Mucosa of descending colon (tissue), 3 donors: ENCODE measurements at regions not wholly inside any gene's neighbourhood (a gene's known extent, or its start where the extent isn't known, plus 50 kb on each side); places are given as distances from the start of the nearest gene placed in this dataset.

Experiments used
- ATAC-seq: fragments of 200-7000 bp; cut with Tn5 transposase; one replicate; pipeline ENCODE4 v1.9.1; 2020; ENCODE audit warnings: mild to moderate bottlenecking, moderate library complexity
- DNase-seq, 3 donors: peaks; one replicate each; pipeline ENCODE4 v3.0.0-alpha.2; 2020
- H3K36me3 ChIP-seq: fragments of 200-600 bp; one replicate; pipeline ENCODE4 v1.8.0; 2021; ENCODE audit warnings: low read depth, mild to moderate bottlenecking
- H3K4me1 ChIP-seq: fragments of 200-600 bp; one replicate; pipeline ENCODE4 v1.8.0; 2021; ENCODE audit warnings: low read depth, mild to moderate bottlenecking
- H3K4me3 ChIP-seq: fragments of 200-600 bp; one replicate; pipeline ENCODE4 v1.8.0; 2021; ENCODE audit warnings: mild to moderate bottlenecking
- H3K9me3 ChIP-seq: fragments of 200-600 bp; one replicate; pipeline ENCODE4 v1.8.0; 2021; ENCODE audit warnings: mild to moderate bottlenecking
- intact Hi-C, 2 donors: fragments of 100-400 bp; cut with DNase I in 1 of 2; cut with micrococcal nuclease in 1 of 2; formaldehyde crosslinking; loops; one replicate each; pipeline versions ENCODE4 v1.11.0 to v1.11.1; 2022; cut with DNase I, micrococcal nuclease
- TF ChIP-seq, protein P1 (sequence below): fragments of 200-600 bp; IDR thresholded peaks from one replicate; pipeline ENCODE4 v1.8.0; 2022; ENCODE audit warnings: antibody characterized with exemption, mild to moderate bottlenecking
- donor health status: DM: no; HTN: no; CAD: no; lungs with moderate emphysema.
- donor health status: DM: no; HTN: no; CAD: no.
- donor health status: DM: no; HTN: yes; CAD: no.

DNA sequence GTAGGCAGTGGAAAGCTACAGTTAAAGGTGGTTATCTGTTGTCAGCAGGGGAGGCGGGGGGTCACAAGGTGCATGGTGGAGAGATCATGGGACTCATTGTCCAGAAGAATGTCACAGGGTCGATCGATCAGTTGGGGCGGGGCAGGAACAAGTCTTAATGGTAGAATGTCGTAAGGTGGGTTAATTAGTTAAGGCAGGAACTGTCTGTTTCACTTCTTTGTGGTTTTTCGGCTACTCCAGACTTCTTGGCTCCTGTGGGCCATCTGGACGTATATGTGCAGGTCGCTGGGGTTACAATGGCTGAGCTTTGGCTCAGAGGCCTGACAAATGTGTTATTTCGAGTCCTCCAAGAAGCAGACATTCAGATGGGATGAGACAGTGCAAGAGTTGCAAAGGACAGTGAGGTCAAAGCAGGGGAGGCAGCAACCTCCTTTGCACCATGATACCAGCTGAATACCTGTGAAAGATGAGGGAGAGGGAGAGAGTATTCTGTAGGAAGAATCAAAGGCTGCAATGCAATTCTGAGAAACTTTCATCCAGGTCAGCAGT, 246.9 kb upstream of the TMEM132C start:
- intact Hi-C loops, result no loop called here
- TF ChIP-seq, protein P1, sequence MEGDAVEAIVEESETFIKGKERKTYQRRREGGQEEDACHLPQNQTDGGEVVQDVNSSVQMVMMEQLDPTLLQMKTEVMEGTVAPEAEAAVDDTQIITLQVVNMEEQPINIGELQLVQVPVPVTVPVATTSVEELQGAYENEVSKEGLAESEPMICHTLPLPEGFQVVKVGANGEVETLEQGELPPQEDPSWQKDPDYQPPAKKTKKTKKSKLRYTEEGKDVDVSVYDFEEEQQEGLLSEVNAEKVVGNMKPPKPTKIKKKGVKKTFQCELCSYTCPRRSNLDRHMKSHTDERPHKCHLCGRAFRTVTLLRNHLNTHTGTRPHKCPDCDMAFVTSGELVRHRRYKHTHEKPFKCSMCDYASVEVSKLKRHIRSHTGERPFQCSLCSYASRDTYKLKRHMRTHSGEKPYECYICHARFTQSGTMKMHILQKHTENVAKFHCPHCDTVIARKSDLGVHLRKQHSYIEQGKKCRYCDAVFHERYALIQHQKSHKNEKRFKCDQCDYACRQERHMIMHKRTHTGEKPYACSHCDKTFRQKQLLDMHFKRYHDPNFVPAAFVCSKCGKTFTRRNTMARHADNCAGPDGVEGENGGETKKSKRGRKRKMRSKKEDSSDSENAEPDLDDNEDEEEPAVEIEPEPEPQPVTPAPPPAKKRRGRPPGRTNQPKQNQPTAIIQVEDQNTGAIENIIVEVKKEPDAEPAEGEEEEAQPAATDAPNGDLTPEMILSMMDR, result no peak
- DNase-seq, result no peak
- Histone ChIP-seq H3K36me3 (no peaks in the 10 kb centered on the region), H3K4me1 (peaks cover 7% of the 10 kb centered on the region), H3K9me3 (no peaks in the 10 kb centered on the region), H3K4me3 (no peak overlapping the region)
- no peak for ATAC-seq

DNA sequence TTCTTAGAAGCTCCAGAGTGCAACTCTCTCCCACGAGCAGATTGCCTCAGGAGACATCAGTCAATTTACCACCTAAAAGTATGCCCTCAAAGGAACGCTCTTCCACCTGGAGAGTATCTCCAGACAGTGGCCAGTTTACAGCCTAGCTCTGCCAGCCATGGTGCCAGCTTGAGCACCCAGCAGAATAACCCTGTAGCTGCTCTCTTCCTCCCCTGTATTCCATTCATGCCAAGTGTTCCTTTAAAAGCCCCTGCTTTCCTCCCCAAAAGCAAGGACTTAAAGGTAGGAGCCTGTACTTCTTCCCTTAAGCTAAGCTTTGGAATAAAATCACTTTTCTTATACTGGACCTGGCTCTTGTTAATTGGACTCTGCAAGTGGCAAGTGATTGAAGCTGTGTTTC, 245.4 kb upstream of the TMEM132C start:
- intact Hi-C loops, result no loop called here
- no peaks in the 10 kb centered on the region for H3K9me3 ChIP-seq
- ATAC-seq (no peak), DNase-seq (no peak)
- H3K4me3 ChIP-seq, result no peak overlapping the region
- H3K4me1 ChIP-seq, result no peaks in the 10 kb centered on the region
- TF ChIP-seq, protein P1, result no peak
- no peaks in the 10 kb centered on the region for H3K36me3 ChIP-seq

DNA sequence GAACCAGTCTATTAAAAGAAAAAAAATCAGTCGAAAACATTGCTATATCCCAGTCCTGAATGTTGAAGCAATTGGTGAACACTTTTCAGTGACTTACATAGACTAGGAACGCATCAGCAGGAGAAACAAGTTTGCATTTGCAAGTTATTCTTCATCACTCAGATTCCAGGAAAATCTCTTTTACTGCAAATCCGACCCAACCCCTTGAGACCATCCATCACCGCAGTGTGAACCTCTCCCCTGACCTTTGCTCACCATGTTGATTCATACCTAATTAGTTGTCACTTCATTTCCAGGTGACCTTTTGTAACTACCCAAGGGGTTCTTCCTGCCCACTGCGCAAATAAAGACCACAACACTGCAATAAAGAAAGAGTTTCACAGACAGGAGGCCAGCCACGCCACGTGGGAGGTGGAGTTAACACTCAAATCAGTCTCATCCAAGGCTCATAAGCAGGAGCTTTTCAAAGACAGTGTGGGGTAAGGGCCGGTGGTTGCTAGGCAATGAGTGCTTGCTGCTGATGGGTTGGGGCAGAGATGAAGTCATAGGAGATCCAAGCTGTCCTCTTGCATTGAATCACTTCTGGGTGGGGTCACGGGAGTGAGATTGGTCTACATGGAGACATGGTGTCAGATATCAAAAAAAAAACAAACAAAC, 241.3 kb upstream of the TMEM132C start:
- no peaks in the 10 kb centered on the region for H3K36me3 ChIP-seq
- H3K4me3 ChIP-seq, result no peak overlapping the region

DNA sequence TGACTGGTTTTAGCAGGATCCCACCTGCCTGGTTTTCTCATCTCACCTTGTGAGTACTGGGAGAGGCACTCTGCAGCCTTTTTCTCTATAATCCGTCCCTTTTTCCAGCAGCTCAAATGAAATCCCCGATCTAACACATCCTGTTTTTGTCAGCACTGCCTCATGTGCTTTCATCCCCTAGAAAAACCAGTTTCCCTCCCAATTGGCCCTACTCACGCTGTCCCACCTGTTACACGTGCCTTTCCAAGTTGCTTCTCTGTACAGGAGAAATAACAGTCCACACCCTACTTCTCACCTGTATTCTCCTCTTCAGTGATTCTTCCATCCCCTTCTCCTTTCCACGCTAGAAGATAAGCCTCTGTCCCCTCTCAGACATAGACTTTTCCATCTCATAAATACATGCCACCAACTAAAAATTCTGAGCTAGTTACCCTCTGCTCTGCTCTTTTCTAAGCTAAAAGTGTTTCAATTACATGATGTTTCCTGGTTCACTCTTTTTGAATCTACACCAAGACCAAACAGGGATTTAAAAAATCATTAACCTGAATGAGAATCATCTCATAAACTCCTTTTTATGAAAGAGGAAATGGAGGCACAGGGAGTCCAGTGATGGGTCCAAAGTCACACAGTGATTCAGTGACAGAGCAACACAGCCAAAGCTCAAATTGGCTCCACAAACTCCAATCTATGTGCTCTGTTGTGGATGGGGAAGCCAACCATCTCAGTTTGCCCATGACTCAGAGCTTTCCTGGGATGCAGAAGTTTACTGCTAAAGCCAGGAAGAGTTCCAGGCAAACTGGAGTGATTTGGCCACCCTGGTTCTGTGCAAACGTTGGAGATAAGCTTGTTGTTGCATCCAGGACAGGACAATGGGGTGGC, 240.0 kb upstream of the TMEM132C start:
- TF ChIP-seq, protein P1, result no peak
- H3K9me3 ChIP-seq, result no peaks in the 10 kb centered on the region
- ATAC-seq (peak; percentile 90), DNase-seq (peak in 2 of 3 donors; percentile 50 to 69)
- H3K36me3 ChIP-seq, result no peaks in the 10 kb centered on the region
- peaks cover 4% of the 10 kb centered on the region for H3K4me1 ChIP-seq
- intact Hi-C loops, result no loop called here
- H3K4me3 ChIP-seq, result no peak overlapping the region

More for the DNA sequence above, 241.3 kb upstream of the TMEM132C start:
- TF ChIP-seq, protein P1, result no peak
- Histone ChIP-seq H3K9me3 (no peaks in the 10 kb centered on the region), H3K4me1 (peaks cover 4% of the 10 kb centered on the region)
- peak; percentile 59 to 64 (median 60) for DNase-seq
- intact Hi-C loops, result no loop called here
- ATAC-seq, result peak; percentile 71

DNA sequence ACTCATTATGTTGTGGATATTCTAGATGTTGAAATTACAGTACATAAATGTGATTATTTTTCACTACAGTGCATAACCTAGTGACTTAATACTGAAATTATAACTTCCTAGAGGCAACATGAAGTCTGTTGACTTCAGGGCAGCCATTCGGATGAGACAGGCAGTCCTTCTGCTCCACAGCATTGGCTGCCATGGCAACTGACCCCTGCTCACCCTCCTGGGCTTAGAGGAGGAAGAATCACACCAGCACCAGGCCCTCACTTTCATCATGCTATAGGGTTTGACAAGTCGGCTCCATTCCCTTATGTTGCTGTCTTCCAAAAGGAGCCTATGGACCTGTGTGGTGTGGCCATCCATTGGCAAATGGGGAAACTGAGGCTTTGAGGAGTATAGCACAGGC, 233.5 kb upstream of the TMEM132C start:
- TF ChIP-seq, protein P1, result no peak
- ATAC-seq, result no peak
- no peak for DNase-seq
- intact Hi-C loops, result no loop called here
- Histone ChIP-seq H3K4me3 (no peak overlapping the region), H3K9me3 (no peaks in the 10 kb centered on the region), H3K36me3 (no peaks in the 10 kb centered on the region), H3K4me1 (no peaks in the 10 kb centered on the region)
